Stimulated activated naive CD8-positive, alpha-beta T cell treated with anti-CD3 and anti-CD28 coated beads, Interleukin-15, Interleukin-2, amounts not matched to agents 100 U/mL and 50 U/mL, for 24 hours (primary cell): ENCODE measurements at regions not wholly inside any gene's neighbourhood (a gene's known extent, or its start where the extent isn't known, plus 50 kb on each side); places are given as distances from the start of the nearest gene placed in this dataset.

Experiments
- ATAC-seq: fragments of 150-1000 bp; cut with Tn5 transposase; one replicate; pipeline ENCODE4 v1.10.0; 2021
- DNase-seq: peaks from one replicate; pipeline ENCODE4 v3.0.0; 2021

DNA sequence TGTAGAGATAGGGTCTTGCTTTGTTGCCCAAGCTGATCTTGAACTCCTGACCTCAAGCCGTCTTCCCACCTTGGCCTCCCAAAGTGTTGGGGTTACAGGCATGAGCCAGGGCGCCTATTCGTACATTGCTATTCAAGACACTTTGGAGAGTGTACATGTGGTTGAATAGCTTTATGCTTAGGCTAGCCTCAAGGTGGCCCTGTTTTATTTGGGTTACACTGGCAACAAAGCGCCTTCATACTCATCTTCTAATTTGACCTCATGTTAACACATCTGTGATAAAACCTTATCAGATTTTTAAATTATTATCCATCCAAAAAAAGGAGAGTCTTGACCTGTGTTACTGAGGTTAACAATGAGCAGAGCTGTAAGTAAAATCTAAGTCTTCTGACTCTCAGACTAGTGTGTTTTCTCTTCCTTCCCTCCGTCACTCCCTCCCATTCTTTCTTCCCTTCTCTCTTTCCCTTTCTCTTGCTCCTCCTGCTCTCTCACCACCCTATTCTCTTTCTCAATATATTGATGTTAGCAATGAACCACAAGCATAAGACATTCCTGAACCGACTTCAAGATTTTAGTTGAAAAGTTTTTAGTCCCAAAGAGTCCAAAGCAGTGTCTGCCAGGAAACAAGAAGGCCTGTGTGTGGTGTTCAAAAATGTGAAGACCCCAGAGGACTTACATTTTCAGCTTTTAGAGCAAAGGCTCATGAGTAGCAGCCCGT is 603.7 kb upstream of the CFAP20DC start:
- ATAC-seq (no peak), DNase-seq (no peak)

DNA sequence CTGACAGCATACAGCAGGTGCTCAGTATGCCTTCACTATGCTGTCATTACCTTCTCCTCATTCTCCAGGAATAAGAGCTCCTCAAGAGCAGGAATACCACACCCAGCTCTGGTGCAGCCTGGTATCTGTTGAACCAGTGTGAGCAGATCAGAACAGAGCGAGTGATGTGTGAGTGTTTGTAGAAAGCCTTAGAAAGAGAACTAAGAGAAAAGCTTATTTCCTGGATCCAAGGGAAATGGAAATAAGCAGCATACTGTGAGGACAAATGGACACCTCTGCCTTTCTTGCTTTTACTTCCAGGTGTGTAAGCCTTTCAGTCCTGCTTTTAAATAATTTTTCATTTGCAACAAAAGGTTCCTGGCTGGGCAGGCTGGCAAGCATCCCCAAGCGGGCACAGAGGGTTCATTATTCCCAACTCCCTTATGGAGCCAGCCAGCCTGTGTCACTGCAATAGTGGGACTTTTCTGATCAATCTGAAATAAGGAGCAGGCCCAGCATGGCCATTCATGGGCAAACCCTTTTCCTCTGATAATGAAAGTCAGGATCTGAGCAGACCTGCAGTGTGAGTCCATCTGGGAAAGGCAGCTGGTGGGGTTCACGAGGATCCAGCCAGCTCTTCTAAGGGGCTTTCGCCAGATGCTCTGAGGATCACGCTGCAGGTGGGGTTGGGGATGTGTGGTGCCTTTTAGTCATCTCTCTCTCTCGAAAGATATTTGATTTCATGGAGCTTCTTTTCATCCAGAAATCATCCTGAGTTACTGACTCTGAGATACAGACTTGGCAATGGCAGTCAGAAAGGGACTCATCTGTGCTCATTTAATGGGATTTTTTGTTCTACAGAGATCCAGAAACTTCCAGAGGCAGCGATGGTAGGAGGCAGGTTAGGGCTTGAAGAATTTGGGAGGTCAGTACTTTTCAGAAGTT is 594.9 kb upstream of the CFAP20DC start:
- ATAC-seq (no peak), DNase-seq (no peak)

DNA sequence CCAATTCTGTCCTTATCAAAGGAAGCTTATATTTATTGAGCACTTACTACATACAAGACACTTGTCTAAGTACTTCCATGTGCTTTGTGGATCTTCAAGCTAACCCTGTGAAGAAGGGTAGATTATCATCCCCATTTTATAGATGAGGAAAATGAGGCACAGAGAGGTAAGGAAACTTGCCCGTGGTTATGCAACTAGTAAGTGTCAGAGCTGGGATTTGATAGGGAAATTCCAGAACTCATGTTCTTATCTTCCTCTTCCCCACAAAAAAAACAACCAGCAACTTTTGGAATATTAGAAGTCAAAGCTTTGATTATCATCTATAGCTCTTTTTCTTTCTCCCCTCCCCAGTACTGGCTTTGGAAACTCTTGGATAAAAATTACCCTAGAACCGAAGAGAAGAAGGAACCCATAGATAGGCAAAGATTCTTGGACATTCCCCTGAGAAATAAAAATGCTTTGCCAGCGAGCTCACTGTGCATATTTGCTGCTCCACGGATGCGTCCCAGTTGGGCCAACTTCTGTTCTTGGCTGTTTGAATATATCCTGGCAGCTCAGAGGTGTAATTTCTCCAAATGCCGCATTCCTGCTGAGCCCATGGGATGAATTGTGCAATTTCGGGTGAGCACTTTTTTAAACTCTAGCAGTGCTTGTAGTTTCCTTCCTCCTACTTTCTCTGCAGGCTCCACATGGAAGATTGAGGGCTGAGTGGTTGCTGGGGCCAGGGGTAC is 591.5 kb upstream of the CFAP20DC start:
- no peak for DNase-seq

DNA sequence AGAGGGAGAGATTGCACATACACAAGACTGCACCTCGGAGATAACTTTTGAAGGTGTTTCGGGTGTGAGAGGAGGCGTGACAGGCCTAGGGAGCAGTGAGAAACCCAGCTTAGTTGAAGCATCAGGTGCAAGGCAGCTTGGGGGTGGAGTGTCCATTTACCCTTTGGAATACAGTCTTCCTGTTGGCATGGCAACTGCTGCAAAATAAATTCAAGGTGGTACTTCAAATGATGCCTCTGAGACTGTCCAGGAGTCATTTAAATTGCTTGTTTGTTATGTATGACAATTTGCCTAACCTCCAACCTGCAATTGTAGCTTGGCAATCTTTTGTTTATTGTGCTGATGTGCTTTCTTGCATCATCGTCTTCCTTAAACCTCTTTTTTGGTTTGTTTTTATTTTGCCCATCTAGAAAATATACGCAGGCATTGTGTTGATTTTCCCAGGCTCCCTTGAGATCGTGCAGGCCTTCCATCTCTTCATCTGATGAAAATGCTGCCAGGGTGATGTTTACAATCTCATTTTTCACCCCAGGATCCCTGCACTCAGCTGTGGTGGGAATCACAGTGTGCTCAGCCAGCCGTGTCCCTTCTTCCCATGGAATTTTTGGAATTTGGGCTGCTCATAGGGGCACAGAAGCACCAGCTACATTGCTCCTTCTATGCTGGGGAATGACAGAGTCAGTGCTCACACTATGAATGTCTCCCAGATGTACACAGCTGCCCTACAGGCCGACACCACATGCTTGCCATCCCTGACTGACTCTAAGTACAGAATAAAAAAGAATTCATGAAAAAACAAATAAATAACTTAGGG is 583.1 kb upstream of the CFAP20DC start:
- no peak for ATAC-seq
- no peak for DNase-seq

More for the DNA sequence above, 591.5 kb upstream of the CFAP20DC start:
- no peak for ATAC-seq

DNA sequence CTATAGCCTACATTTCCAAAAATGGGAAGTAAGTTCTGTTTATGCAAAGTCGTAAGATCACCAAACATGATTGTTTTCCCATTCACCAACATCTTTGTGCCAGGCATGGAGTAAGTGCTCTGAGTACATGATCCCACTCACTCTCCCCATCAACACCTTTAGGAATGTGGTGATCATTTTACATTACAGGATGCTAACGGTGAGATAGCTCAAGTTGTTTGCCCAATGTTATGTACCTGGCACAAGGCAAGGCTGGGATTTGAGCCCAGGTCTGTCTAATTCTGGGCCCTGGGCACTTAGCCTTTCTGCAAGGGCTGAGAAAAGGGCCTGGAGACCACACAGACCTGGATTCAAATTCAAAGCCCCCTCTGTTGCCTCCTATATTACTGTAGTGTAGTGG is 581.7 kb upstream of the CFAP20DC start:
- no peak for DNase-seq
- no peak for ATAC-seq

DNA sequence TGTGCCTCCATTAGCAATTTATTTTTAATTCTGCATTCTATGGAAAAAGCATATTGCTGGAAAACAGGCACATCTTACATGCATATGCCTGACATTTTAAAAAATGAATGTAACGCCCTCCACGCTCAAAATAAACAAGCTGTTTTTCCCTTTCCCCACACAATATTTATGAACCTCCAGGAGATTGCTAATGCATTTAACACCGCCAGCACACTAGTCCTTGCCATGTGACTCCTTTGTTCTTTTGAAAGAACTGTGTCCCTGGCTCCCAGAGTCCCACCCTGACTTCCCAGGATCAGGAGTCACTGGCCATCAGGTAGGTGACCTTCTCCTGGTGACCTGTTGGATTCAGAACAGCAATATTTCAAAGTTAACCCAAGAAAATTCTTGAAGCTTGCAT is 571.2 kb upstream of the CFAP20DC start:
- ATAC-seq (no peak), DNase-seq (no peak)

DNA sequence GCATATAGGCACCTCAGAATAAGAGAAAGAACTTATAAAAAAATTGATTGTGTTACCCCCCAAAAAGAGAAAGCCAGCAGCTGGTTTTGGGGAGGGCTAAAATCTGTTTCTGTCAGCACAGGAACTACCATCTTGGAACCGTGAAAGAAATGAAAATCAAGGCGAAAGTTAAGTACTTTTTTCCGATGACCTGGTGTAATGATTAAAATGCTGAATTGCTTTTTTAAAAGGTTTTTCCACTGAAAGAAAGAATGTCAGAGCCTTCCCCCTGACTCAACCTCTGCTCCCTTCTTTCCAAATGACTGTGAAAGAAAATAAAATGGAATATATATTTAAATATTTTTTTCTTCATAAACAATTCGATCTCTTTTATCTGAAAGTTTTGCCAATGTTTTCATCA is 570.5 kb upstream of the CFAP20DC start:
- DNase-seq = no peak
- ATAC-seq = no peak

DNA sequence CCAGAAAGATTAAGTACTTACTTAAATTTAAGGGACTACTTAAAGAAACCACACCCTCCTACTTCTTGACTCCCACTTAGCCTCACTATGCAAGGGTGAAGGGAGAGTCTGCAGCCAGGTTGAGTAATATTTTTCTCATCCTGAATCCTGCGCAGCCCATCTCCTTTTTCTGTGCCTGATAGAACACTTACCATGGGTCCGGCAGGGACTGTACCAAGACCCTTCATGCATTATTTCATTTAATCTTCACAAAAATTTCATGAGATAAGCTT is 562.6 kb upstream of the CFAP20DC start:
- DNase-seq = no peak
- ATAC-seq = no peak

DNA sequence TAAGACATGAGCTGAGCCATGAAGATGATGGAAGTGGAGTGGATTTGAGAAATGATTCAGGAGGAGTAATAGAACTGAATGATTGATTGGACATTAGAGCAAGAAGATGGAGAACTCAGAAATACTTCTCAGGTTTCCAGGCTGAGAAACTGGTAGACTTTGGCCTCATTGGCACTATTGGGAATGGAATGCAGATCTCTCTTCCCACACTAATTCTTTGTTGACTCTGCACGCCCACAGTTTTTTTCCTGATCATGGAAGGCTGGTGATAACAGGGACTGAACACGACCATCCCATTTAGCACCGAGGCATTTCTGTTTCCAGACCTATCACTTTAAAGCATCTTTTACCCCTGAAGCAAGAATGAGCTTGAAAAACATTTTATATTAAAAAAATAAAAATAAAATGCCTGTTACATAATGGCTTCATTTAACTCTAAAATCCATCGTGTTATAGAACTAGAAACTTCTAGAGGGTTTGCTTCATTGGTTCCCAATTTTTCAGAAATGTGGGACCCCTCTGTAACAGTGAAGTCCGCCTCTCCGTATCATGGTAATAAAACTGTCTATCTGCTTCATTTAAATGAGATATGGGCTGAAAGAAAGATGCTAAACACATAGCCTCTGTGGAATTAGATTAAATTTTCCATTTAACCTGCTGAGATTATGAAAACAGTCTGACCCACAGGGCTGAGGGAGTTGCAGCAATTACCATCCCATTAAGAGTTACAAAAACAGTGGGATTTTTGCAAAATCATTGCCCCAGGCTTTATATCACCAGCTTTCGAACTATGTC is 562.0 kb upstream of the CFAP20DC start:
- ATAC-seq = no peak

DNA sequence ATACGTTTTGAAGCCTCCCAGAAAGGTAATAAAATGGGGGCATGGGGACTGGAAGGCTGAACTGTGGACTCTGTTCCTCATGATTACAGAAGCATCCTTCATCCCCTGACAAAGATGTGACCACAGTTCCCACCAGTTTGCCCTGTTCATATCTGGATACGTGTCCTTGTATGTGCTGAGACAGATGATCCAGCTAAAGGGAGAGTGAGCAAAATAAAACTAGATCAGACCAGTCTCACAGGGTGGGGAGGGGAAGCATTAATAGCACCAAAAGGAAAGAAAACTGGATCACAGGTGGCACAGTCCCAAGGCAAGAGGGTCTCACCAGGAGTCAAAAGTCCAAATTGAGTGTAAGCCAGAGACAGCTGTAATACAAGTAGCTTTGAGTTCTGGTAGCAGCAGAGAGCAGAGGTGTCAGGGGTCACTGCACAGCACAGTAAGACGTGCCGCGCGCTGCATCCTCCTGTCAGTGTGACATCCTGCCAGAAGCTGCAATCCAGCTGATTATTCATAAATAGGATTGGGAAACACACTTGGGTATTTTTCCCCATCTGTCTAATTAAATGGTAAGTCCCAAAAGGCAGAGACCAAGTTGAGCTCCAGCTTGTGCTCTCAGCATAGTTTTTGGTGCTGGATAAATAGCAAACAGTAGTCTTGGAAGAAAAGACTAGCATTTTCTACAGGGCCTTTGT is 560.0 kb upstream of the CFAP20DC start:
- no peak for DNase-seq
- no peak for ATAC-seq

More for the DNA sequence above, 562.0 kb upstream of the CFAP20DC start:
- no peak for DNase-seq

DNA sequence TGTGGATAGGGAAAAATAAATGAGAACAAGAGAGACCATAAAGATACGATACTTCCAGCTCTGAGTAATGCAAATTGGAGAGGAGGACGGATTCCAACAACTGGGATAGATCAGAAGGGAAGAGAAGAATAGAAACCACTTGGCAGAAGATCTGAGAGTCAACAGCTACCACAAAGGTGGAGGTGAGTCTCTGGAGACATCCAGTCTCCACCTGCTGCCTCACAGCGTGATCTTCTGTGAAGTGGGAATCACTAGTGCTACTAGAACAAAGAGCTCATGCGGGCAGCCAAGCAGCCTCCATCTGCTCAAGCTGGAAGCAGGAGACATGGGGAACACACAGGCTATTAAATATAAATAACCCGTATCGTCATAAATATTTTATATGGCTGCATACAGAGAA is 558.5 kb upstream of the CFAP20DC start:
- no peak for DNase-seq
- ATAC-seq = no peak

DNA sequence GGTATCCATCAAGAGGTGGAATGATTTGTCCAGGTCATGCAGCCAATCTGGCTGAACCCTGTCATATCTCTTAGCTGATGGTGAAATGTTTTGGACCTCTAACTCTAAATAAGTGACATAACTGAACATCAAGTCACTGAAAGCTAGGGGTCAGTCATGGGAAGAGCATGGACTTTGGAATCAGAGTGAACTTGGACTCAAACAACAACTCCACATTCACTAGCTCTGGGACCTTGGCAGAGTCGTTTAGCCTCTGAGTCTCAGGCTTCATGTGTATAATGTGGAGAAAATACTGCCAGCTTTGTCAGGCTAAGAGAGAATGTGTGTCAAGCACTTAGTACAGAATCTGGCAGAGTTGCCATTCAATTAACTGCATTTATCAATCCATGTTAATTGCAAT is 557.8 kb upstream of the CFAP20DC start:
- DNase-seq (no peak), ATAC-seq (no peak)

DNA sequence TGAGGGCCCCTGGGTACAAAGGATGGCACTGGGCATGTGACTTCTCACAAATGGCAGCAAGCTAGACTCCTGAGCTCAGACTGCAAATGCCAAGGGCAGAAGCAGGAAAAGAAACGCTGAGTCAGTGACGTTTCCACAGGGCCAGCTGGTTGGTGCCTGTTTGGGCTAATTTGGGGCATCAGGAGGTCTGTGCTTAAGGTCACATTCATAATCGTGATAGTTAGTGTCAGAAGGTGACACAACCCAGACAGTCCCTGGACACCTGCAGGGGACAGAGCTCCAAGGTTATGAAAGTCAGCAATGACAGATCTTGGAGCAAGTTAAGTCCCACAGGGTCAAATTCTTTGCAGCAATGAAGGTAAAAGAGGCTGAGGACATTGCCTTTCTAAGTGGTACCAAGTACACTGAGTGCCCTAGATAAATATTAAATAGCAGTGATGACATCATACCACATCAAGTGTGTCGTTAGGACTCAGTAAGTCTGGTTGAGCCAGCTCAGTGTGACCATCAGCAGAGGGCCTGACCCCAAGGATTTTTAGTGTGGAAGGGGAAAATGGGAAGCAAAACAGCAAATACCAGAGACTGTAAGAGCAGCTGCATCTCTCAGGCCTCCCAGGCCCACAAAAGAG is 556.9 kb upstream of the CFAP20DC start:
- ATAC-seq (no peak), DNase-seq (no peak)

DNA sequence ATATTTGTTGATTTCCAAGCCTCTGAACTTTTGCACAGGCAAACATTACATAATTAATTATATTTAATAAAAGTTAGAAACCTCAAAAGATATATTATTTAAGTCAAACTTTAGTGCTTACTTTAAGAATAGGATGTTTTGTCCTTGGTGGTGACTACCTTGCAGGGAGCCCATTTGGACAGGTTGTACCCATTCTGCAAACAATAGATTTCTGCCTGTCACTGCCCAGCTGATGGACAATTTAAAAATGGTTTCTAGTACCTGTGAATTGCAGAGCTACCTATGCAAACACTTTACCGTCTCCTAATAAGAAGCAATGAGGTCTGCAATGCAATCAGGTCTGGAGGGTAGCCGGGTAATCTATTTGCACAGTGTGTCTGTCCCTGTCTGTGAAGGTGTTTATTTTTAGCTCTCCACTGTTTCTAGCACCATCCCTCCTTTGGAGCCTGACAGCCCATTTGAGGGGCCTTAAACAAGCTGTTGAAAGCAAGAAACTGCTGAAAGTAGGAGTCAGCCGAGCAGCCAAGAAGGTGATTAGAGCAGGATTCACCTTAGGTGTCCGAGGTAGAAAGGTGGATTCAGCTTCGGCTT is 556.2 kb upstream of the CFAP20DC start:
- ATAC-seq (no peak), DNase-seq (no peak)

DNA sequence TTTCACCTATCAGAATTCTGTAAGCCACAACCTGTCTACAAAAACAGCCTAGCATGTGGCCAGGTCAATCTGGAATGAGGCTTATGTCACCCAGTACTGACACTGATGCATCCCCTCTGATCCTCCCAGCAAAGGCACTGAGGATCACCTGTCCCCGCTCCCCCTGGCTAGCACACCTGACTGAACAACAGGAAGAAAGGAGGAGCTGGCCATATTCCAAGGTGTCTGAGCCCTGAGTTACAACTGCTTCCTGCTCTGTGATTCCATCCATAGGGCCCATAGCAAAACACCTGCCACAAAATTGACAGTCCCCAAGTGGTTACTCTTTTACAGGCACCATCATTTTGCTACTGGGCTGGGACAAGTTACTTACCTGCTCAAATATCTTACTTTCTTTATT is 555.5 kb upstream of the CFAP20DC start:
- no peak for DNase-seq
- no peak for ATAC-seq

DNA sequence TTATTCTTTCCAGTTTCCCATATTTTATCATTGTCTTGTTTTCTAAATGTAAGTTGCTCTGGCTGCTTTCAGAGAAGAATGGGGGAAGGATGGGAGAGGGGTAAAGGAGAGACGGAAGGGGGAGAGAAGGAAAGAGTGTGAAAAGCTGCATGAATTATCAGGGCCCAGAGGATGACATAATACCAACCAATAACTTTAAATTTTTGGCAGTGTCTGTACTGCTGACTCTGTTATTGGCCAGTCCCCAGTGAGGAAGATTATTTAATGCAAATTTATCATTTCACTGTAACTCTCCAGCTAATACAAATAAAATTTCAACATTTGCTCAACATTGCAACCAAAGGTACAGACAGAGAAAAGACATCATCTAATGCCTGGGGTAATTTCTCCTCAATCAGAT is 551.7 kb upstream of the CFAP20DC start:
- DNase-seq (no peak), ATAC-seq (no peak)

DNA sequence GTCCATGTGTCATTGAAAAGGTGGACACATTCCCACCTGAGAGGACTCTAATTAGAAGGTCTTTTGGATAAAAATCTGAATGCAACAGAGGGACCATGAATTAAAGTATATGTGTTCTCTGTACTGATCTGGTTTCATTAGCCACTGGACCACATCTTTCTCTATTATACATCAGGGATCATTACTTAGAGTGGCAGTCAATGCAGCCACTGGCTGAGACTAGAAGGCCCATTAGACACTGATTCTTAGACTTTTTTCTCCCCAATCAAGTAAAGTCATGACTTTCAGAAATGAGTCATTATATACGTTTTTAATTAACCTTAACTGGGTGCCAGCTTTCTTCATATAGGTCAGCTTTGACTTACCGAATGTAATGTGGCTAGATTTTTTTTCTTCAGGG is 550.8 kb upstream of the CFAP20DC start:
- no peak for ATAC-seq
- no peak for DNase-seq

DNA sequence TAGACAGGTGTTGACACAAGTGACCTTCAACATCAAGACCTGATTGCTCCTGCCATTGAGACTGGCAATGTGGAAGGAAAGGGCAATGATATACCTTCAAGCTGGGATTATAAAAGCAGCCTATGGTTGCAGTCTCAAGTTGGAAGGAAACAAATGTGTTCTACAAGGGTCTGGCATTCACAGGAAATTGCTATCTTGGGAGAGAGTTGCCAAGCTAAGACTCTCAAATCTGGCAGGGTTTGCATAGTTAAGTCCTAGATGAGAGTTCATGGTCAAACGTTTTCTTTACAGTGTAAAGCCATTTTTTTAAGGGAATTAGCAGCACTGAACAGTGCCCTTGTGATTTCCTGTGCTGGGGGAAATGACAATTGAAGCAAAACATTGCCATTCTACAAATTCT is 546.9 kb upstream of the CFAP20DC start:
- DNase-seq (no peak), ATAC-seq (no peak)

DNA sequence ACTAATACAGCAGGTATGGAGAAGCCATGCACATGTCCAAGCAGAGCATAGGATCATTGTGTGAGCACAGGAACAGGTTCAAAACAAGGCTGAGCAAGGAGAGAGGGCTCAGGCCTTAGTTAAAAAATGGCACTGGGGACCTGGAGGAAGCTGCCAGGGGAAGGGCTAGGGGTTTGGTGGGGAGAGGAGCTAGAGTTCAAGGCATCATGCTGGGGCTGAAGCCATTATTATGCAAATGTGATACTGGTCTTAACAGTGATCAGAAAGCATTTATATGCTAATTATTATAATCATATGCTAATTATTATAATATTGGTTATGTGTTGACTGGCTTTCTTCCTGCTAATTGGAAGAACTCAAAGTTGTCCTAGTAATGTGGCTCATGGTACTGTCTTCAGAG is 546.0 kb upstream of the CFAP20DC start:
- DNase-seq (no peak), ATAC-seq (no peak)

DNA sequence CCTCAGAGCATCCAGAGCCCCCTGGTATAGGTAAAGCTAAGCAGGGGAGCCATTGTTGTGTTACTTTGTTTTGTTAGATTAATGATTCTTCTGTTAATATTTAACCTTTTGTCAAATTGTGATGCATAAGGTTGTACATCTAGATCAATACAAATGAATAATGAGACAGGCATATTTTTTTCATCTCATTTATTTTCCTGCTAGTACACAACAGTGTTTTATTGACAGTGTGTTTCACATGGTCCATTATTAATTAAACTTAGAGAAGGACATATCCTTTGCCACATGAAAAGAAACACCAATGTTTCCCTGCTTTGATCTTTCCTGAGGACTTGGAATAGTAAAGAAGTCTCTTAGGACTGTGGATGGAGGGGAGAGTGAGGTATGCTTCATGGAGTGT is 543.6 kb upstream of the CFAP20DC start:
- ATAC-seq (no peak), DNase-seq (no peak)
